GM19372 (cell line): ENCODE measurements at regions not wholly inside any gene's neighbourhood (a gene's known extent, or its start where the extent isn't known, plus 50 kb on each side); places are given as distances from the start of the nearest gene placed in this dataset.
"Not testable (repeated sequence)": the region's sequence is repeated elsewhere in the genome, so short reads cannot be mapped to it uniquely, and the experiment has no call there.

Experiments
- ATAC-seq: cut with Tn5 transposase; IDR thresholded peaks from one replicate; pipeline ENCODE4 v1.9.1; 2021; ENCODE audit warnings: mild to moderate bottlenecking, low read depth, moderate library complexity; ENCODE audit not compliant: unreplicated experiment

DNA sequence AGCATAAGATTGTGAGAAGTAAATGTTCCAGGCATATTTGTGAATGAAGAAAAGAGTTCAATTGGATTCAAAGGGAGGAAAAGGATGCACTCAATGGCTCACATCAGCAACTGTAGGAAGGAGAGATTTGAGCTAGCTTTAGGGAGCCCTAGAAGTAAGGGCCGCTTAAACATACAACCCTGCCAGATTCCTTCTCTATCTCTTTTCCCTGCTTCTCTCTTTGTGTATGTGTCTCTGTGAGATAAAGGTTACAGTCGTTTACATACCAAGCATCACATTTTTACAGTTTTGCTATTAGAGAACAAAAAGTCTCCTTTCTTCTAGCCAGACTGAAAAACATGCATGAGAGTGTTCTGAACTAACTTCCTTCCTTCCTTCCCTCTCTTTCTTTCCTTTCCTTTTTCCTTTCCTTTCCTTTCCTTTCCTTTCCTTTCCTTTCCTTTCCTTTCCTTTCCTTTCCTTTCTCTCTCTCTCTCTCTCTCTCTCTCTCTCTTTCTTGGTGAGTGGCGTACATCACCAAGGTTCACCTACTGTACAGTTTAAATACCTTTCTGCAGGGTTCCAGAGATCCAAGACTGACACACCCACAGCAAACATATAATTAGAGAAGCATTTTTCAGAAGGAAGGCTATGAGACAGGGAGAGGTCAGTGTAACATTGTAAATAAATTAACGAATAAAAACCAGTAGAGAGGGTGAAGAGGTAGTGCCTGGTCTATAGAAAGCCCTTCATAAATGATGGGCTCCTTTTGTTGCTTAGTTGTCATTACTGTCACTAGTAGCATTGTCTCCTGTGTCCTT is 240.4 kb downstream of the ARL4A start:
- ATAC-seq, result no peak

DNA sequence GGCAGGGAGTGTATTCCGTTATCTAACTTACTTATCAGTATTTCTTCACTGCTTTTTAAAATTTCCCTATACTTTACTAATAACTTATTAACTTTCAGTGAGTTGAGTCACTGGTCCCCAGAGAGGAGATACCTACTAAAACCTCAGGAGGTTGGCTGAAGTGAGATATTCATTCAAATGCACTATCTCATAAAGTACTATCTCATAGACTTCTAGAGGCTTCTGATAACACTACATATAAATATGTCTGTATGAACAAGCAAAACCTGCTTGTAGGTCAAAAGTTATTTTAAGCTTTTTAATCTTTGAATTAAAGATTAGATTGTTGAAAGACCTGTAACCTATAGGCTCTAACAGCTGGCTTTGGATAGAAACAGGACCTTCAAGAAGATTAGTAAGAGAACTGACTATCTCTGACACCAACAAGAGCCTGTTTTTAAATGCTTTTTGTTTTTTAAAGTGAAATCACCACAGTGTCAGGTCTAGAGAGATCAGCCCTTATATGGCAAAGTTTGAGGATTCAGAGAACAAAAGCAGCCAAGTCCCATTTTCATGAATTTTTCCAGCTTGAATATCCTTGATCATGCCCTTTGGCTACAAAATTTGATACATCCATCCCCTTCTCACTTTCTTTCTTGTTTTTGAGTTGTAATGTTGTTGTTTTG is 242.2 kb downstream of the ARL4A start:
- ATAC-seq, result no peak

DNA sequence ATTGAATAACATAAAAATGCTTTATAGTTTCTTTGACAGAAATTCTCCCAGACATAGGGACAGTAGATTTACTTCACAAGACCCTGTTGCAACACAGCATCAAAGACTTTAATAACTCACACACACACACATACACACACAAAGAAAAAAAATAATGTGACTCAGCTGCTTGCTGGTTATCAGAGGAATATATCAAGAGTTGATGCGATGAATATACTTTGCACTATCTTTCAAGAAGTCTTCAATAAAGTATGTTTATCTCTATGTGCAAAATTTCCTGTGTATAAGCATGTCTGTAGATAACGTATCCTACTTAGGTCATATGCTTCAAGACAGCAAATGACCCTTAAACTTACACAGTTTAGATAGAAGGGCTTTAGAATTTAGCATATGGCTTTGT is 243.1 kb downstream of the ARL4A start:
- no peak for ATAC-seq

- not testable (repeated sequence) for ATAC-seq
Observed at GRCh38 chr7:12931465-12931864, 244.0 kb downstream of the ARL4A start.

DNA sequence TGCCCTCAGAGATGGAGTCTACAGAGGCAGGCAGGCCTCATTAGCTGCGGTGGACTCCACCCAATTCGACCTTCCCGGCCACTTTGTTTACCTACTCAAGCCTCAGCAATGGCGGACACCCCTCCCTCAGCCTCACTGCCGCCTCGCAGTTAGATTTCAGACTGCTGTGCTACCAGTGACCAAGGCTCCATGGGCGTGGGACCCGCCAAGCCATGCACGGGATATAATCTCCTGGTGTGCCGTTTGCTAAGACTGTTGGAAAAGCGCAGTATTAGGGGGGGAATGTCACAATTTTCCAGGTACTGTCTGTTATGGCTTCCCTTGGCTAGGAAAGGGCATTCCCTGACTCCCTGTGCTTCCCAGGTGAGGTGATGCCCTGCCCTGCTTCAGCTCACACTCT is 252.3 kb downstream of the ARL4A start:
- no peak for ATAC-seq

DNA sequence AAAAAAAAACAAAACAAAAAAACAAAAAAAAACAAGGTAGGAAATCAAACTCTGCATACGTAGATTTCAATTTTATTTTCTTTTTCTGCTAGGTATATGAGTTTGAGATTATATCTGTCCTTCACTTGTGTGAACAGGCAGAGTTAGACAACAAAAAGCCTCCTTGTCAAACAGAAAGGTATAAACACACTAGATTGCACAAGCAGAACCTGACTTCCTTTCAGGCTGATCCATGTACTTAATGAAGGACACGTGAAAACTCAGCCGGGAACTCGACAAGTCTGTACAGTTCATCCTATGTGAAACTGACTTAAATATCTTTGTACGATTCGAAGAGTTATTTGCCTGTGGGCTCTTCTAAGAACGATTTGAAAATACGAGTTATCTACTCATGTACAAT is 254.1 kb downstream of the ARL4A start:
- no peak for ATAC-seq

GRCh38 chr7:12942609-12943008 is 255.2 kb downstream of the ARL4A start:
- no peak for ATAC-seq

DNA sequence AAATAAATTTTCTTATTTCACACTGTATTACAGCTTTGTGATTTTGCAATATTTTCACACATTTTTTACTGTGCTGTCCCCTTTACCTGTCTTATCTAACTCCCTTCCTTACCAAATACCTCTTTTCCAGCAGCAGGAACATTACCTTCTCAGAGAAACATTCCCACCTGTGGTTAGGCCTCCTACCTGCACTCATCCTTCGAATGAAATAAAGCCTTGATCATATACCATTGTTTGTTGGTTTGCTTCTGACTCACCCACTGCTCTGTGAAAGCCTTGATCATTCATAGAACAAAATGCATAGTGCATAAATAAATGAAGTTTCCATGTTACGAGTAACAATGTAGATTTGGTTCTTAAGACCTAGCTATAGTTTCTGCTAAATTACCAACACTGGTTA is 256.3 kb downstream of the ARL4A start:
- no peak for ATAC-seq

DNA sequence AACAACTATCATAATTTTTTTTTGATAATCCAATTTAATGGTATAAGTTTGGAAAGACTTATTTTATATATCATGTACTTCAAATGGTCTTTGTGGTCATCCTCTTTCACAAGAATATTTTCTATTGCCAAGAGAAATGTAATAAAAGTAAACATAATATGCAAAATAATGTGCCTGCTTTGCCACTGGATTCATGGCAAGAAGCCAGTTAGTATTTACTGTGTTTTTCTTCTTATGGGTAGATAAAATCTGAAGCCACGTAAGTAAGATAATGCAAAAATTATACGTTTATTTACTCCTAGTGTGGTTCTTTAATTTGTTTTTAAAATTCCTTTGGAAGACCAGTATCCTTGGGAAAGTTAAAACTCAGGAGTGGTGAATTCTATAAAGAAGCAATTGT is 258.5 kb downstream of the ARL4A start:
- no peak for ATAC-seq

GRCh38 chr7:12947465-12947864 is 260.0 kb downstream of the ARL4A start:
- no peak for ATAC-seq

DNA sequence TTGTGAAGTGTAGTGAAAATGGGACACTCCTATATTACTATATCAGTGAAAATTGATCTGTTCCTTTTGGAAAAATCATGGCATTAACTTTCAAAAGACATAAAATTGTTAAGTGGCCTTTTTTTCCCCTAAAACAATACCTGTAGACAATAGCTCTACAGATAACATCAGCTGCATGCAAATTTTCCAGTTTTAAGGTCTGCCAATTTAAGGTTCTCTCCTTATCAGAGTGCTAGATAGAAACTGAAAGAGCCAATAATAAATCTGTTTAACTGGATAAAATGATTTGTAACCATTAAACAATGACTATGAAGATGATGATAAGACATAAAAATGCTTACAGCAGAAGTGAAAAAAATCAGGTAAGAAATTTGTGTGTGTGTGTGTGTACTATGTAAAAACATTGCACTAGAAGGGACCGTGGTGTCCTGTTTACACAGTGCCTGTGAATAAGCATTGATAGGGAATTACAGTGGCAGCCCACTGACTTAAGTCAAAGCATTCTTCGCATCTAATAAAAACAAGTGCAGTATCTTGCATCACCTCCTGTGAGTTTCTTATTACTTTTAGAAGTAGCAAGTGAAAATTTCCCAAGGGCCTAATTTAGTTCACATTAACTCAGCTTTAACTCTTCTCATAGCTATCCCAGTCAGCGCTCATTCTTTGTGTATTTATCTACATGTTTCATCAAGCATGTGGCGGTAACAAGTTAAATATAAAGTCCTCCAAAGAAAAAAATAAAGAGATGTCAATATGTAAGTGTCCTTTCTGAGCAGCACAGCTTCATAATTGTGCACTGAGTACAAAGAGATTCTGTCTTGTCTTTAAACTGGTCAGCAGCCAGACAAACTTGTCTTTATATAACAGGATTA is 261.9 kb downstream of the ARL4A start:
- ATAC-seq, result no peak

GRCh38 chr7:12951397-12951801 is 264.0 kb downstream of the ARL4A start:
- no peak for ATAC-seq

- ATAC-seq, result no peak
Observed at GRCh38 chr7:12954380-12955033, 267.1 kb downstream of the ARL4A start.

DNA sequence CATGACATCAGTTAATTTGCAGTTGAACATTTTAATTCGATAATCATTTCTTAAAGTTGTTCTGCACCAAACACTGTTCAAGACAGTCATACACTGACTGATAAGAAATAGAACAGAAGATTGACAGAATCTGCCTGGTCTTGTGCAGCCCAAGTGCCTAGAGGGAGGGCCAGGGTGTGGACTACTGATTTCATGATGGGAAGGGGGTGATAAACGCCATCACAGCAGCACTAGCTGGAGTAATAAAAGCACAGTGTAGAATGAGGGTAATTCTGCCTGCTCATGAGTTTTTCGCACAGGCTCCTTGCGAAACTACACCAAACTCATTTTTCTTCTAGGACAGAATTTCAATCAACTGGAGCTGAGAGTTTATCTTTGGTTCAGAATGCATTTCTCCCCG is 270.1 kb downstream of the ARL4A start:
- no peak for ATAC-seq

- ATAC-seq, result no peak
Observed at GRCh38 chr7:12961910-12962480, 274.6 kb downstream of the ARL4A start.

- no peak for ATAC-seq
Observed at GRCh38 chr7:12963435-12963834, 276.0 kb downstream of the ARL4A start.

DNA sequence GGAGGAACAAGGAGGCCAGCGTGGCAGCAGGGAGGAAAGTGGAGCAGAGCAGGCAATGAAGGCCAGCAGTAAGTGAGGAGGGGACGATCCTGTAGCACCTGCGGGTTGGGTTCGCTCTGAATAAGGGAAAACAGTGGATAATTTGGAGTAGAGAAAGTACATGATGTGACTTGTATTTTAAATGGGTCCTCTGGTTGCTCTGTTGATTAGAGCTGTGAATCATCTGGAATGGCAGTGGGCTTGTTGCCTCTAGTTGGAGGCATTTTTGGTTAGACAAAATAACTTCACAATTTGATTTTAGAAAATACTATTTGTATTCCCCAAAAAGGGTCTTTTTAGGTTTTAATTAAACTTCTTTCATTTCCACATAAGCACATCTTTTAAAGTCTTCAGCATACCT is 277.4 kb downstream of the ARL4A start:
- no peak for ATAC-seq

- no peak for ATAC-seq
Observed at GRCh38 chr7:12965767-12966166, 278.3 kb downstream of the ARL4A start.

- no peak for ATAC-seq
Observed at GRCh38 chr7:12967322-12967721, 279.9 kb downstream of the ARL4A start.

- ATAC-seq, result no peak
Observed at GRCh38 chr7:12968836-12969422, 281.5 kb downstream of the ARL4A start.
